Astrocyte of the spinal cord (primary cell): ENCODE measurements at regions not wholly inside any gene's neighbourhood (a gene's known extent, or its start where the extent isn't known, plus 50 kb on each side); places are given as distances from the start of the nearest gene placed in this dataset.

Experiments
- DNase-seq: peaks from one replicate; pipeline ENCODE4 v3.0.0; 2011; ENCODE audit warnings: low read depth, low spot score
- H3K4me3 ChIP-seq: 2 replicates; pipeline ENCODE4 v1.5.1; 2011; ENCODE audit warnings: low read depth, mild to moderate bottlenecking, low read length, moderate library complexity
- in situ Hi-C: cut with HindIII; loops from 2 replicates; pipeline ENCODE4 v1.10.0; 2017; ENCODE audit warnings: low sequenced_read_pairs
- TF ChIP-seq, protein P1 (sequence below): IDR thresholded peaks from 2 replicates; pipeline ENCODE4 v1.5.1; 2012; ENCODE audit warnings: low read depth, mild to moderate bottlenecking, low read length, inconsistent platforms

DNA sequence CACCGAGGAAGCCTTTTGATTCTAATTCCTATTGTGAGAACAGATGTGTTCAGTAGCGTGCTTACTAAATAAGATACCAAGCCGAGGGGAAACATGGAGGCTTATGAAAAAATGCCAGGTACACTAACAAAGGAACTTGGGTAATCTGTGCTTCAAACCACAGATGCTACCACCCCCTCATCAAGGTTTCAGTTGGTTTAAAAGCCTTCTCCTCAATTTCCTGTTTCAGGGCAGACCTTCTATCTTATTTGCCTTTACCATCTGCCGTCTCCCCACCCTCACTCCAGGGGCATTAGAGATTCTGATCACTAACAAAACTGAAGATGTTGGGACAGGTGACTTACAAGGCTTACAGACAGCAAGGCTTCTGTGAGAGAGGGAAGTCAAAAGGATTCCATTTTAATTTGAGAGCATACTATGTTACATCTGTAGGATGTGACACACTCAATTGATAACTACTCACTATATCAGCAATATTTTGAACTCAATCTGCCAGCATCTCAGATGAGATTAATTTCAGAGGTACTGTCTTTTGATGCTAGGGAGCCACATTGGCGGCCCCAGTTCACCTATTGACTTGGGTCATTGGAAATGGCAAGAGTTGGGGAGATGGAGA lies 60.6 kb upstream of the PLCL2 start:
- no peak overlapping the region for H3K4me3 ChIP-seq
- TF ChIP-seq, protein P1, sequence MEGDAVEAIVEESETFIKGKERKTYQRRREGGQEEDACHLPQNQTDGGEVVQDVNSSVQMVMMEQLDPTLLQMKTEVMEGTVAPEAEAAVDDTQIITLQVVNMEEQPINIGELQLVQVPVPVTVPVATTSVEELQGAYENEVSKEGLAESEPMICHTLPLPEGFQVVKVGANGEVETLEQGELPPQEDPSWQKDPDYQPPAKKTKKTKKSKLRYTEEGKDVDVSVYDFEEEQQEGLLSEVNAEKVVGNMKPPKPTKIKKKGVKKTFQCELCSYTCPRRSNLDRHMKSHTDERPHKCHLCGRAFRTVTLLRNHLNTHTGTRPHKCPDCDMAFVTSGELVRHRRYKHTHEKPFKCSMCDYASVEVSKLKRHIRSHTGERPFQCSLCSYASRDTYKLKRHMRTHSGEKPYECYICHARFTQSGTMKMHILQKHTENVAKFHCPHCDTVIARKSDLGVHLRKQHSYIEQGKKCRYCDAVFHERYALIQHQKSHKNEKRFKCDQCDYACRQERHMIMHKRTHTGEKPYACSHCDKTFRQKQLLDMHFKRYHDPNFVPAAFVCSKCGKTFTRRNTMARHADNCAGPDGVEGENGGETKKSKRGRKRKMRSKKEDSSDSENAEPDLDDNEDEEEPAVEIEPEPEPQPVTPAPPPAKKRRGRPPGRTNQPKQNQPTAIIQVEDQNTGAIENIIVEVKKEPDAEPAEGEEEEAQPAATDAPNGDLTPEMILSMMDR, result no peak
- in situ Hi-C loops, result no loop called here
- DNase-seq, result no peak

- in situ Hi-C loops, result no loop called here
- no peak overlapping the region for H3K4me3 ChIP-seq
- TF ChIP-seq, protein P1, result no peak
- DNase-seq, result no peak
Measured at GRCh38 chr3:16825617-16826204, 59.0 kb upstream of the PLCL2 start.

- no peak overlapping the region for H3K4me3 ChIP-seq
- TF ChIP-seq, protein P1, result peak; percentile 51
- DNase-seq, result peak; percentile 37
- in situ Hi-C loops, result no loop called here
Measured at GRCh38 chr3:16828815-16829214, 55.9 kb upstream of the PLCL2 start.

DNA sequence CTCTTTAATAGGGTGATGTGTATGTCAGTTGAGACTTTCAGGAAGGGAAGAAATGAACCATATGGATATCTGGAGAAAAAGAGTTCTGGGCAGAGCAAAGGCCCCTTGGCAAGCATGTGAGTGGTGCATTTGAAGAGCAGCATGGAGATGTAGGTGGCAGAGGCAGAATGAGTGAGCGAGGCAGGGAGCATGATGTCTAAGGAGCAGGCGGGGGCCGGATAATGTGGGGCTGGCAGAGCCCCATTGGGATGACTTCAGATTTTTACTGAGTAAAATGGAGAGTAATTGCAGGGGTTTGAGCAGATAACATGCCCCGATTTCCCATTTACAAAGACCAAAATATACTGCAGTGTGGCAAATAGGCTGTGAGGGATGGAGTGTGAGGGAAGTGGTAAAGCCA lies 52.9 kb upstream of the PLCL2 start:
- in situ Hi-C loops, result no loop called here
- TF ChIP-seq, protein P1, result no peak
- H3K4me3 ChIP-seq, result no peak overlapping the region
- DNase-seq, result no peak

- in situ Hi-C loops, result no loop called here
- DNase-seq, result no peak
- no peak overlapping the region for H3K4me3 ChIP-seq
- TF ChIP-seq, protein P1, result no peak
Measured at GRCh38 chr3:16834214-16834613, 50.5 kb upstream of the PLCL2 start.

GRCh38 chr3:16834753-16835152 lies 50.0 kb upstream of the PLCL2 start:
- no peak for DNase-seq
- TF ChIP-seq, protein P1, result no peak
- in situ Hi-C loops, result no loop called here
- no peak overlapping the region for H3K4me3 ChIP-seq
